Neutrophil (primary cell): ENCODE measurements at regions not wholly inside any gene's neighbourhood (a gene's known extent, or its start where the extent isn't known, plus 50 kb on each side); places are given as distances from the start of the nearest gene placed in this dataset.

ENCODE experiments used
- H3K27ac ChIP-seq: fragments of 200-600 bp; sonication (generic); 2 replicates; pipeline ENCODE4 v1.5.1; 2016; ENCODE audit warnings: mild to moderate bottlenecking, moderate library complexity
- H3K27me3 ChIP-seq: fragments of 200-600 bp; sonication (generic); 2 replicates; pipeline ENCODE4 v1.6.0; 2016; ENCODE audit warnings: mild to moderate bottlenecking
- H3K36me3 ChIP-seq: fragments of 200-600 bp; sonication (generic); 2 replicates; pipeline ENCODE4 v1.5.1; 2017
- H3K4me1 ChIP-seq, 2 experiments: fragments of 200-600 bp in 1 of 2; sonication (generic) in 1 of 2; 1 replicate in 1 of 2; 2 replicates in 1 of 2; pipeline versions ENCODE4 v1.5.1 to v1.6.1; 2013 to 2016; ENCODE audit warnings: low read depth in 1 of 2, low read length in 1 of 2, mild to moderate bottlenecking in 1 of 2, moderate library complexity in 1 of 2; ENCODE audit not compliant: control insufficient read depth in 1 of 2, insufficient read depth in 1 of 2
- H3K4me3 ChIP-seq, 2 experiments: fragments of 200-600 bp in 1 of 2; sonication (generic) in 1 of 2; 1 replicate in 1 of 2; 2 replicates in 1 of 2; pipeline ENCODE4 v1.5.1; 2013 to 2016; ENCODE audit warnings: low read depth in 1 of 2, low read length in 1 of 2, mild to moderate bottlenecking in 1 of 2, moderate library complexity in 1 of 2
- H3K9me3 ChIP-seq: fragments of 200-600 bp; sonication (generic); 2 replicates; pipeline ENCODE4 v1.5.1; 2016
- TF ChIP-seq, protein P1 (sequence below): fragments of 200-600 bp; sonication (generic); IDR thresholded peaks from 2 replicates; pipeline ENCODE4 v1.5.1; 2016; ENCODE audit warnings: antibody characterized with exemption

DNA sequence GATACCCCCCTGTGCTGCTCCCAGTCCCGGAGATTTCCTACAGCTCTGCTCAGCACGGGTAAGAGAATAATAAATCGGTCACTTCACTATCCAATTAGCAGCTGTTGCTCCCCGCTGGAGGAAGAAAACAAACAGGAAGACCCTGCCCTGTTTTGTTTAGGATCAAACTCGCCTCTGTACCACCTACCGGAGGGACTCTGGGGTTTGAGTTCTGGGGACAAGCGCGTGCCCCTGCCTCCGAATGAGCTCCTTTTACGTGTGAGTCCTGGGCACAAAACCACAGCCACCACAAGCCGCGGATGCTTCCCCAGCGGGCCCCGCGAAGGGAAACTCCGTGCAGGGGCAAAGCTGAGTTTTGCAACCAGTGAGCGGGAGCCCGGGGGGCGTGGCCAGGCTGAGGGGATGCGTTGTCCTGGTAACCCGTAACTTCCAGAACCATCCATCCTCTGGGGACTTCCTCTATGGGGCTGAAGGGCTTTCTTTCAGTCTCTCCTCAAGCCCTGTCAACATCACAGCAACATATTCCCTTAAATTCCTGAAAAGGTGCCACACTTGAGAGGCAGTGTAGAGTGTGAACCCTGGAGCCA is 315.7 kb upstream of the PROK2 start:
- no peaks in the 10 kb centered on the region for H3K36me3 ChIP-seq
- no peaks in the 10 kb centered on the region for H3K27me3 ChIP-seq
- peaks cover 48 to 53% of the 10 kb centered on the region in 2 experiments for H3K4me1 ChIP-seq
- TF ChIP-seq, protein P1, sequence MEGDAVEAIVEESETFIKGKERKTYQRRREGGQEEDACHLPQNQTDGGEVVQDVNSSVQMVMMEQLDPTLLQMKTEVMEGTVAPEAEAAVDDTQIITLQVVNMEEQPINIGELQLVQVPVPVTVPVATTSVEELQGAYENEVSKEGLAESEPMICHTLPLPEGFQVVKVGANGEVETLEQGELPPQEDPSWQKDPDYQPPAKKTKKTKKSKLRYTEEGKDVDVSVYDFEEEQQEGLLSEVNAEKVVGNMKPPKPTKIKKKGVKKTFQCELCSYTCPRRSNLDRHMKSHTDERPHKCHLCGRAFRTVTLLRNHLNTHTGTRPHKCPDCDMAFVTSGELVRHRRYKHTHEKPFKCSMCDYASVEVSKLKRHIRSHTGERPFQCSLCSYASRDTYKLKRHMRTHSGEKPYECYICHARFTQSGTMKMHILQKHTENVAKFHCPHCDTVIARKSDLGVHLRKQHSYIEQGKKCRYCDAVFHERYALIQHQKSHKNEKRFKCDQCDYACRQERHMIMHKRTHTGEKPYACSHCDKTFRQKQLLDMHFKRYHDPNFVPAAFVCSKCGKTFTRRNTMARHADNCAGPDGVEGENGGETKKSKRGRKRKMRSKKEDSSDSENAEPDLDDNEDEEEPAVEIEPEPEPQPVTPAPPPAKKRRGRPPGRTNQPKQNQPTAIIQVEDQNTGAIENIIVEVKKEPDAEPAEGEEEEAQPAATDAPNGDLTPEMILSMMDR = peak; percentile 69
- H3K9me3 ChIP-seq = no peaks in the 10 kb centered on the region
- H3K4me3 ChIP-seq = peak overlapping the region; percentile 59
- H3K27ac ChIP-seq = peak overlapping the region; percentile 96

DNA sequence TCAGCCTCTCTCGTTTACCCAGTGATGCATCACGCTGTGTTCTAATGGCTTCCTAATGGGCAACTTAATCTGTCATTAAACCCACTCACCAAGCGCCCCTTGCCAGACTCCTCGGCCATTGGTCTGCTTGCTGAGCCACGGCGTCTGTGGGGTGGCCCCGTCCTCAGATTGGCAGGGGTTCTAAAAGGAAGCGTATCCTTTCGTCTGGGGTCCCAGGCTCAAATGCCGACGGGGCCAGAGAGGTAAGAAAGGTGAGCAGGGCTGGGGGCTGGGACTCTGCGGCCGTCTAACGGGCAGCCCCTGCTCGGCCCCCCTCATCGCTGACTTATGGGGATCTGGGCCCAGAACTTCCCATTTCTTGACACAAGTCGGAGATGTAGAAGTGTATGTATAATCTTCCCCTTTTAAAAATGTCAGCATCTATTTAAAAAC is 315.1 kb upstream of the PROK2 start:
- H3K36me3 ChIP-seq = no peaks in the 10 kb centered on the region
- H3K4me1 ChIP-seq = peaks cover 48 to 53% of the 10 kb centered on the region in 2 experiments
- no peaks in the 10 kb centered on the region for H3K9me3 ChIP-seq
- H3K4me3 ChIP-seq = peak overlapping the region; percentile 59
- peak overlapping the region; percentile 96 for H3K27ac ChIP-seq
- TF ChIP-seq, protein P1 = no peak
- H3K27me3 ChIP-seq = no peaks in the 10 kb centered on the region

DNA sequence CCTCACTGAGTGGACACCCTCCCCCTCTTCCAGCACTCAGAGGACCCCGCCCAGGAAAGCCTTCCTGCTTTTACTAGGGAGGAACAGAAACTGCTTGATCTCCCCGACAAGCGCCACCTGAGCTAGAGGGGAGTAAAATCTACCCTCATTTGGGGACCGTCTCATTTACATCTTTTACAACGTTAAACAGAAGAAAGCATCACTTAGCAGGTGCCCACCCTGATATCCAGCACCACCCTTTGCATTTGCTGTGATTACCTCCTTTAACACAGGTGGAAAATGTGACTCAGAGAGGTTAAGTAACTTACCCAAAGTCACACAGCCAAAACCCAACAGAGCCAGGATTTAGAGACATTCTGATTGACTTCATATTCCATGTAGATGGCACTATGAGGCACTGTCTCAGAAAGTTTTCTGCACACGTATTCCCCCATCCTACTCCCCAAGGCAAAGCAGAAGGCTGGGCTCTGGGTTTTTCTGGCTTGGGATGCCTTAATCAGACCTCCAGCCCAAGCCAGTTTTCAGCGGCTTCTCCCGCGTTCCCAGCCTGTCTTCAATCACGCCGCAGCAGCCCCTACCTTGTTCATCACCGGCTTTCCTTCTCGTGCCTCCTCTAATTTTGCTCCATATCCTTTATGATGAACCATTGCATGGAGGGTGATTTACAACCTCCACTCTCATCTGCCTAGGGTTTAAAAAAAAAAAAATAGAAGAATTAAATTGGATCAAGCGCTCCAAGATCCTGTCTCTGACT is 314.6 kb upstream of the PROK2 start:
- no peaks in the 10 kb centered on the region for H3K36me3 ChIP-seq
- TF ChIP-seq, protein P1 = no peak
- H3K27ac ChIP-seq = peak overlapping the region; percentile 96
- no peaks in the 10 kb centered on the region for H3K9me3 ChIP-seq
- peak overlapping the region; percentile 59 for H3K4me3 ChIP-seq
- no peaks in the 10 kb centered on the region for H3K27me3 ChIP-seq
- H3K4me1 ChIP-seq = peaks cover 48 to 53% of the 10 kb centered on the region in 2 experiments

DNA sequence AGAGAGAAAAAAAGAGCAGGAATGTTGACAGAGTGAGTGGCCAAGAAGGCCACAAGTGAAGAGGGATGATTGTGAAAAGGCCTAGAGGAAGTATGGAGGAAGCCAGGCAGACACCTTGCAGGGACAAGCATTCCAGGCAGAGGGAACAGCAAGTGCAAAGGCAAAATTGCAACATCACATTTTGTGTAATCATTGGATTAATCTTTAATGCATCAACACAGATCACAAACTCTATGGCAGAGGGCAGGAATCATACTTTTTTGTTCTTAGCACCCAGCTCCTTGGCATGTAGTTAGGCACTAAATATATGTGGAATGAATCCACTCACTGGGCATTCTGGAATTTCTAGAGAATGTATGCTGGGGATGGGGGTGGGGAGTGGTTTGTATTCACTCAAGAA is 312.1 kb upstream of the PROK2 start:
- TF ChIP-seq, protein P1 = no peak
- Histone ChIP-seq H3K4me1 (peaks cover 31 to 39% of the 10 kb centered on the region in 2 experiments), H3K36me3 (no peaks in the 10 kb centered on the region), H3K4me3 (no peak overlapping the region), H3K9me3 (no peaks in the 10 kb centered on the region), H3K27ac (no peak overlapping the region), H3K27me3 (no peaks in the 10 kb centered on the region)

DNA sequence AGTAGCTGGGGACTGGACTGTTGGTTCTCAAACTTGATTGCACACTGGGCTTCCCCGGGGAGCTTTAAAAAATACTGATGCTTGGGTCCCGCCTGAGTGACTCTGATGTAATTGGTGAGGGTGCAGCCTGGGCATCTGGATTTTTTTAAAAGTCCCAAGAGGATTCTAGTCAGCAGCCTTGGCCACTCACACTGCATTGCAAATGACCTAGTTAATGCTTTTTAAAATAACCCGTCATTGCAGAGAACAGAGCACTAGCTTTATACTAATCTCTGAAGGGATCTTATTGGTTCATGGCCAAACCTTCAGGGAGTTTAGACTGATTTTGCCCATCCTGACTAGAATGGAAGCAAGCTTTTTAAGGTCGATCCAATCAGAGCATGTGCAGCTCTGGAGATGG is 310.6 kb upstream of the PROK2 start:
- no peaks in the 10 kb centered on the region for H3K9me3 ChIP-seq
- no peak overlapping the region for H3K27ac ChIP-seq
- TF ChIP-seq, protein P1 = no peak
- peaks cover 18 to 23% of the 10 kb centered on the region in 2 experiments for H3K4me1 ChIP-seq
- H3K4me3 ChIP-seq = no peak overlapping the region
- H3K27me3 ChIP-seq = no peaks in the 10 kb centered on the region
- no peaks in the 10 kb centered on the region for H3K36me3 ChIP-seq
